Panc1 (cell line): ENCODE measurements at regions not wholly inside any gene's neighbourhood (a gene's known extent, or its start where the extent isn't known, plus 50 kb on each side); places are given as distances from the start of the nearest gene placed in this dataset.

Experiments used
- ATAC-seq: fragments of 200-7000 bp; cut with Tn5 transposase; 2 replicates; pipeline ENCODE4 v1.9.1; 2020; ENCODE audit warnings: mild to moderate bottlenecking, moderate library complexity
- BruUV-seq: library from RNA; stranded (reverse); fragments of 400-500 nt; replicated peaks from 2 replicates; lab custom pipeline; 2021; lab: Mats Ljungman, UMichigan
- CTCF ChIA-PET: fragments of 300-600 bp; sonication (Branson Sonifier 250); formaldehyde crosslinking; loops from one replicate; lab custom pipeline; 2022; ENCODE audit warnings: antibody characterized with exemption; lab: Charles Lee
- POLR2A ChIA-PET: fragments of 300-600 bp; sonication (Branson Sonifier 250); formaldehyde crosslinking; loops from one replicate; lab custom pipeline; 2022; ENCODE audit warnings: antibody characterized with exemption; lab: Charles Lee
- DNase-seq: peaks from one replicate; pipeline ENCODE4 v3.0.0-alpha.2; 2010; ENCODE audit warnings: low read depth, low spot score
- H3K27ac ChIP-seq: 2 replicates; pipeline ENCODE4 v1.5.1; 2011; ENCODE audit warnings: mild to moderate bottlenecking, low read length, inconsistent platforms
- H3K27me3 ChIP-seq: fragments of 200-500 bp; sonication (Bioruptor generic); 2 replicates; pipeline ENCODE4 v1.6.0; 2014; ENCODE audit warnings: low read length, inconsistent platforms; ENCODE audit not compliant: control insufficient read depth, insufficient read depth
- H3K36me3 ChIP-seq: fragments of 200-500 bp; sonication (Bioruptor generic); 2 replicates; pipeline ENCODE4 v1.5.1; 2014; ENCODE audit warnings: inconsistent platforms, mild to moderate bottlenecking, low read length, moderate library complexity; ENCODE audit not compliant: control insufficient read depth, insufficient read depth
- H3K4me1 ChIP-seq: 2 replicates; pipeline ENCODE4 v1.5.1; 2011; ENCODE audit warnings: inconsistent platforms, mild to moderate bottlenecking, low read length, moderate library complexity; ENCODE audit not compliant: control insufficient read depth, insufficient read depth
- H3K4me3 ChIP-seq, 2 experiments: 2 replicates each; pipeline ENCODE4 v1.5.1; 2011 to 2012; ENCODE audit warnings: low read depth in 2 of 2, low read length in 2 of 2, mild to moderate bottlenecking in 2 of 2, inconsistent platforms in 1 of 2, moderate library complexity in 1 of 2
- H3K9me3 ChIP-seq: fragments of 200-500 bp; sonication (Bioruptor generic); 2 replicates; pipeline ENCODE4 v1.5.1; 2014; ENCODE audit warnings: low read depth, mild to moderate bottlenecking, inconsistent platforms, low read length, moderate library complexity; ENCODE audit not compliant: control insufficient read depth, insufficient read depth
- POLR2AphosphoS5 ChIP-seq: IDR thresholded peaks from 2 replicates; pipeline ENCODE4 v1.6.1; 2012; ENCODE audit warnings: mild to moderate bottlenecking, low read depth, low read length, moderate library complexity
- SIN3A ChIP-seq: IDR thresholded peaks from 2 replicates; pipeline ENCODE4 v1.6.1; 2012; ENCODE audit warnings: low read depth, mild to moderate bottlenecking, low read length, moderate library complexity, borderline replicate concordance; ENCODE audit not compliant: insufficient read depth
- TCF7L2 ChIP-seq: IDR thresholded peaks from 2 replicates; pipeline ENCODE4 v1.6.1; 2011; ENCODE audit warnings: mild to moderate bottlenecking, low read depth, low read length, inconsistent platforms
- in situ Hi-C: cut with HindIII; loops from 2 replicates; pipeline ENCODE4 v1.10.0; 2016; ENCODE audit warnings: low sequenced_read_pairs, low pct_unique_long_range_greater_than_20kb
- intact Hi-C: fragments of 100-400 bp; cut with micrococcal nuclease; formaldehyde crosslinking; loops from one replicate; pipeline ENCODE4 v1.10.0; 2022; ENCODE audit not compliant: unreplicated experiment
- TF ChIP-seq, protein P1 (sequence below): fragments of 450-650 bp; IDR thresholded peaks from 2 replicates; pipeline ENCODE4 v1.5.1; 2017; ENCODE audit warnings: mild to moderate bottlenecking
- TF ChIP-seq, protein P2 (sequence below), 2 experiments: IDR thresholded peaks; 2 replicates each; pipeline ENCODE4 v1.6.1; 2011 to 2012; ENCODE audit warnings: low read depth in 2 of 2, control low read depth in 1 of 2, low read length in 1 of 2, mild to moderate bottlenecking in 1 of 2, moderate library complexity in 1 of 2; ENCODE audit not compliant: insufficient read depth in 1 of 2

DNA sequence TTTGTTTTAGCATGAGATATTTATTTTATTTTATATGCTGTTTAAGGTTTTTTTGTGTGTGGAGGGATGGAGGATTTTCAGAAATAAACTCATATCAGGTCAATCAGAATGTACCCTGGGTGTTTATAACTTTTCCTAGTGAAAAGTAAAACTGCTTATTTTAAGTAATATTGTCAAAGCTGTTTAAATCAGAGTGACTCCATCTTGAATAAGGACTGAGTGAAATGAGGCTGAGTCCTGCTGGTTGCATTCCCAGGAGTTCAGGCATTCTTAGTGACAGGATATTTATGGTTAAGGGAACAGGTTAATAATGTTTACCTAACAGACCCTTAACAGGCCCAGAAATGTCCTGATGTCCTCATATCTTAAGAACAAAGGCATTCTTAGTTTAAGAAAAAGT lies 1160.9 kb upstream of the PCDH7 start:
- no TSS peak for BruUV-seq
- Histone ChIP-seq H3K27me3 (no peaks in the 10 kb centered on the region), H3K4me1 (no peaks in the 10 kb centered on the region), H3K27ac (no peak overlapping the region), H3K9me3 (no peaks in the 10 kb centered on the region), H3K4me3 (no peak overlapping the region), H3K36me3 (no peaks in the 10 kb centered on the region)
- ATAC-seq (no peak), DNase-seq (no peak)
- TF ChIP-seq SIN3A: no peak
- no peak for TF ChIP-seq POLR2AphosphoS5
- TF ChIP-seq, protein P1, sequence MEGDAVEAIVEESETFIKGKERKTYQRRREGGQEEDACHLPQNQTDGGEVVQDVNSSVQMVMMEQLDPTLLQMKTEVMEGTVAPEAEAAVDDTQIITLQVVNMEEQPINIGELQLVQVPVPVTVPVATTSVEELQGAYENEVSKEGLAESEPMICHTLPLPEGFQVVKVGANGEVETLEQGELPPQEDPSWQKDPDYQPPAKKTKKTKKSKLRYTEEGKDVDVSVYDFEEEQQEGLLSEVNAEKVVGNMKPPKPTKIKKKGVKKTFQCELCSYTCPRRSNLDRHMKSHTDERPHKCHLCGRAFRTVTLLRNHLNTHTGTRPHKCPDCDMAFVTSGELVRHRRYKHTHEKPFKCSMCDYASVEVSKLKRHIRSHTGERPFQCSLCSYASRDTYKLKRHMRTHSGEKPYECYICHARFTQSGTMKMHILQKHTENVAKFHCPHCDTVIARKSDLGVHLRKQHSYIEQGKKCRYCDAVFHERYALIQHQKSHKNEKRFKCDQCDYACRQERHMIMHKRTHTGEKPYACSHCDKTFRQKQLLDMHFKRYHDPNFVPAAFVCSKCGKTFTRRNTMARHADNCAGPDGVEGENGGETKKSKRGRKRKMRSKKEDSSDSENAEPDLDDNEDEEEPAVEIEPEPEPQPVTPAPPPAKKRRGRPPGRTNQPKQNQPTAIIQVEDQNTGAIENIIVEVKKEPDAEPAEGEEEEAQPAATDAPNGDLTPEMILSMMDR: no peak
- TF ChIP-seq TCF7L2: no peak
- TF ChIP-seq, protein P2, sequence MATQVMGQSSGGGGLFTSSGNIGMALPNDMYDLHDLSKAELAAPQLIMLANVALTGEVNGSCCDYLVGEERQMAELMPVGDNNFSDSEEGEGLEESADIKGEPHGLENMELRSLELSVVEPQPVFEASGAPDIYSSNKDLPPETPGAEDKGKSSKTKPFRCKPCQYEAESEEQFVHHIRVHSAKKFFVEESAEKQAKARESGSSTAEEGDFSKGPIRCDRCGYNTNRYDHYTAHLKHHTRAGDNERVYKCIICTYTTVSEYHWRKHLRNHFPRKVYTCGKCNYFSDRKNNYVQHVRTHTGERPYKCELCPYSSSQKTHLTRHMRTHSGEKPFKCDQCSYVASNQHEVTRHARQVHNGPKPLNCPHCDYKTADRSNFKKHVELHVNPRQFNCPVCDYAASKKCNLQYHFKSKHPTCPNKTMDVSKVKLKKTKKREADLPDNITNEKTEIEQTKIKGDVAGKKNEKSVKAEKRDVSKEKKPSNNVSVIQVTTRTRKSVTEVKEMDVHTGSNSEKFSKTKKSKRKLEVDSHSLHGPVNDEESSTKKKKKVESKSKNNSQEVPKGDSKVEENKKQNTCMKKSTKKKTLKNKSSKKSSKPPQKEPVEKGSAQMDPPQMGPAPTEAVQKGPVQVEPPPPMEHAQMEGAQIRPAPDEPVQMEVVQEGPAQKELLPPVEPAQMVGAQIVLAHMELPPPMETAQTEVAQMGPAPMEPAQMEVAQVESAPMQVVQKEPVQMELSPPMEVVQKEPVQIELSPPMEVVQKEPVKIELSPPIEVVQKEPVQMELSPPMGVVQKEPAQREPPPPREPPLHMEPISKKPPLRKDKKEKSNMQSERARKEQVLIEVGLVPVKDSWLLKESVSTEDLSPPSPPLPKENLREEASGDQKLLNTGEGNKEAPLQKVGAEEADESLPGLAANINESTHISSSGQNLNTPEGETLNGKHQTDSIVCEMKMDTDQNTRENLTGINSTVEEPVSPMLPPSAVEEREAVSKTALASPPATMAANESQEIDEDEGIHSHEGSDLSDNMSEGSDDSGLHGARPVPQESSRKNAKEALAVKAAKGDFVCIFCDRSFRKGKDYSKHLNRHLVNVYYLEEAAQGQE (IDR thresholded peaks at IDR 0.05; ENCODE audit: insufficient read depth in 1 of 2, low read depth in 2 of 2, low read length in 1 of 2): no peak
- in situ Hi-C loops (no loop called here), intact Hi-C loops (no loop called here)
- CTCF ChIA-PET: no interaction called here
- POLR2A ChIA-PET: no interaction called here

DNA sequence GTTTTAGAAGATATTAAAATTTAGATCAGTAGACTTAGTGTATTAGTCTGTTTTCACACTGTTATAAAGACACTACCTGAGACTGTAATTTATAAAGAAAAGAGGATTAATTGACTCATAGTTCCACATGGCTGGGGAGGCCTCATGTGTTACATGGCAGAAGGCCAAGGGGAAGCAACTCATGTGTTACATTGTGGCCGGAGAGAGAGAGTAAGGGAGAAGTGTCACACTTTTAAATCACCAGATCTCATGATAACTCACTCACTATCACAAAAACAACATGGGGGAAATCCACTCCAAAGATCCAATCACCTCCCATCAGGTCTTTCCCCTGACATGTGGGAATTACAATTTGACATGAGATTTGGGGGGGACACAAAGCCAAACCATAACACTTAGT lies 1159.7 kb upstream of the PCDH7 start:
- ChIA-PET CTCF (no interaction called here), POLR2A (no interaction called here)
- no TSS peak for BruUV-seq
- H3K4me1 ChIP-seq: no peaks in the 10 kb centered on the region
- no peak for ATAC-seq
- H3K4me3 ChIP-seq: no peak overlapping the region
- in situ Hi-C loops (no loop called here), intact Hi-C loops (no loop called here)
- TF ChIP-seq, protein P2 (IDR thresholded peaks at IDR 0.05; ENCODE audit: insufficient read depth in 1 of 2, low read depth in 2 of 2, low read length in 1 of 2): no peak
- TF ChIP-seq SIN3A (no peak), TCF7L2 (no peak), POLR2AphosphoS5 (no peak)
- TF ChIP-seq, protein P1: no peak
- H3K27me3 ChIP-seq: no peaks in the 10 kb centered on the region
- H3K27ac ChIP-seq: no peak overlapping the region
- no peaks in the 10 kb centered on the region for H3K36me3 ChIP-seq
- DNase-seq: no peak
- no peaks in the 10 kb centered on the region for H3K9me3 ChIP-seq
